HCT116 (cell line): ENCODE measurements at regions not wholly inside any gene's neighbourhood (a gene's known extent, or its start where the extent isn't known, plus 50 kb on each side); places are given as distances from the start of the nearest gene placed in this dataset.

Experiments
- ATAC-seq: fragments of 200-7000 bp; cut with Tn5 transposase; 2 replicates; pipeline ENCODE4 v1.9.1; 2020; ENCODE audit warnings: mild to moderate bottlenecking, moderate library complexity
- BruUV-seq: library from RNA; stranded (reverse); fragments of 400-500 nt; replicated peaks from 2 replicates; lab custom pipeline; 2021; lab: Mats Ljungman, UMichigan
- CTCF ChIA-PET: fragments of 300-600 bp; sonication (Branson Sonifier 250); formaldehyde crosslinking; loops from one replicate; lab custom pipeline; 2021; ENCODE audit warnings: antibody characterized with exemption; lab: Charles Lee
- POLR2A ChIA-PET: fragments of 300-600, 350-600 bp; sonication (Branson Sonifier 250); formaldehyde crosslinking; loops from one replicate; lab custom pipeline; 2021; ENCODE audit warnings: antibody characterized with exemption; lab: Charles Lee
- RAD21 ChIA-PET, 2 experiments: fragments of 300-600 bp; sonication (Branson Sonifier 250); formaldehyde crosslinking; loops; one replicate each; lab custom pipeline; 2023; ENCODE audit warnings: low total read pairs in 2 of 2; ENCODE audit not compliant: uncharacterized antibody in 2 of 2, unreplicated experiment in 2 of 2, low non-redundant PET in 1 of 2; lab: Charles Lee
- DNase-seq: peaks from one replicate; pipeline ENCODE4 v3.0.0-alpha.2; 2010; ENCODE audit warnings: low read depth, low spot score
- H2AFZ ChIP-seq: fragments of 200-600 bp; shearing (Covaris generic), sonication (generic); 2 replicates; pipeline ENCODE4 v1.6.1; 2017; ENCODE audit warnings: low read depth, mixed run types, mixed read lengths, antibody characterized with exemption, low read length; ENCODE audit not compliant: poor library complexity, severe bottlenecking
- H3K27ac ChIP-seq: 2 replicates; pipeline ENCODE4 v1.5.1; 2012; ENCODE audit warnings: low read depth, low read length
- H3K27me3 ChIP-seq: fragments of 200-600 bp; sonication (generic); 2 replicates; pipeline ENCODE4 v1.6.1; 2016; ENCODE audit warnings: mixed run types, low read length, mixed read lengths; ENCODE audit not compliant: insufficient read depth
- H3K36me3 ChIP-seq, 2 experiments: fragments of 200-500 bp in 1 of 2; fragments of 200-600 bp in 1 of 2; sonication (Bioruptor generic) in 1 of 2; sonication (generic) in 1 of 2; 2 replicates each; pipeline versions ENCODE4 v1.5.1 to v1.6.1; 2014 to 2016; ENCODE audit warnings: low read length in 2 of 2, inconsistent platforms in 1 of 2, mixed read lengths in 1 of 2, mixed run types in 1 of 2; ENCODE audit not compliant: insufficient read depth in 2 of 2, control insufficient read depth in 1 of 2
- H3K4me1 ChIP-seq, 2 experiments: fragments of 200-600 bp in 1 of 2; sonication (generic) in 1 of 2; 2 replicates each; pipeline versions ENCODE4 v1.5.1 to v1.6.1; 2012 to 2017; ENCODE audit warnings: low read length in 2 of 2, inconsistent platforms in 1 of 2, mild to moderate bottlenecking in 1 of 2, mixed read lengths in 1 of 2, mixed run types in 1 of 2, moderate library complexity in 1 of 2; ENCODE audit not compliant: insufficient read depth in 2 of 2, control insufficient read depth in 1 of 2
- H3K4me2 ChIP-seq: fragments of 200-600 bp; sonication (generic); 2 replicates; pipeline ENCODE4 v1.6.1; 2017; ENCODE audit warnings: mixed run types, low read length, mixed read lengths
- H3K4me3 ChIP-seq, 2 experiments: fragments of 200-600 bp in 1 of 2; sonication (generic) in 1 of 2; replicated peaks in 1 of 2; 2 replicates each; pipeline ENCODE4 v1.5.1; 2011 to 2016; ENCODE audit warnings: low read length in 2 of 2, control low read depth in 1 of 2, low read depth in 1 of 2, mild to moderate bottlenecking in 1 of 2, mixed read lengths in 1 of 2, mixed run types in 1 of 2
- H3K79me2 ChIP-seq: fragments of 200-600 bp; sonication (generic); 2 replicates; pipeline ENCODE4 v1.6.1; 2017; ENCODE audit warnings: mild to moderate bottlenecking, mixed run types, low read length, moderate library complexity, mixed read lengths; ENCODE audit not compliant: insufficient read depth
- H3K9ac ChIP-seq: fragments of 200-600 bp; sonication (generic); 2 replicates; pipeline ENCODE4 v1.6.1; 2016; ENCODE audit warnings: low read length, mixed read lengths
- H3K9me2 ChIP-seq: fragments of 200-600 bp; sonication (generic), shearing (Covaris generic); 2 replicates; pipeline ENCODE4 v1.6.1; 2017; ENCODE audit warnings: mixed run types, mild to moderate bottlenecking, moderate library complexity; ENCODE audit not compliant: insufficient read depth
- H3K9me3 ChIP-seq, 2 experiments: fragments of 200-500 bp in 1 of 2; fragments of 200-600 bp in 1 of 2; sonication (Bioruptor generic) in 1 of 2; sonication (generic) in 1 of 2; 2 replicates each; pipeline ENCODE4 v1.6.1; 2014 to 2017; ENCODE audit warnings: low read length in 2 of 2, mixed read lengths in 2 of 2, inconsistent platforms in 1 of 2, low read depth in 1 of 2, mild to moderate bottlenecking in 1 of 2, mixed run types in 1 of 2, moderate library complexity in 1 of 2; ENCODE audit not compliant: control insufficient read depth in 1 of 2, insufficient read depth in 1 of 2
- H4K20me1 ChIP-seq: fragments of 200-600 bp; sonication (generic), shearing (Covaris generic); 2 replicates; pipeline ENCODE4 v1.6.1; 2017; ENCODE audit warnings: mixed run types, mild to moderate bottlenecking, moderate library complexity; ENCODE audit not compliant: insufficient read depth
- CBX3 ChIP-seq: IDR thresholded peaks from 2 replicates; pipeline ENCODE4 v1.6.1; 2012; ENCODE audit warnings: low read depth
- EZH2phosphoT487 ChIP-seq: fragments of 200-600 bp; IDR thresholded peaks from 2 replicates; pipeline ENCODE4 v1.6.1; 2018; ENCODE audit warnings: antibody characterized with exemption, borderline replicate concordance
- SP1 ChIP-seq: IDR thresholded peaks from 2 replicates; pipeline ENCODE4 v1.6.1; 2012; ENCODE audit warnings: low read depth
- ZBTB33 ChIP-seq: IDR thresholded peaks from 2 replicates; pipeline ENCODE4 v1.6.1; 2011; ENCODE audit warnings: mild to moderate bottlenecking, low read length, moderate library complexity; ENCODE audit not compliant: insufficient replicate concordance; ENCODE audit errors: extremely low read depth
- ZFX ChIP-seq: fragments of 450-650 bp; IDR thresholded peaks from 2 replicates; pipeline ENCODE4 v1.6.1; 2017
- ZNF274 ChIP-seq: fragments of 200-500 bp; sonication (Bioruptor generic); IDR thresholded peaks from 2 replicates; pipeline ENCODE4 v1.6.1; 2014; ENCODE audit warnings: mild to moderate bottlenecking, low read depth, low read length, inconsistent platforms
- intact Hi-C: fragments of 100-400 bp; cut with micrococcal nuclease; formaldehyde crosslinking; loops from 2 replicates; pipeline ENCODE4 v1.10.0; 2022

GRCh38 chr10:111439034-111439842 is 362.4 kb downstream of the ADRA2A start:
- ChIA-PET CTCF (no interaction called here), RAD21 (no interaction called here), POLR2A (no interaction called here)
- peaks cover 6% of the 10 kb centered on the region; the same call in 1 of the 2 replicates for H3K27me3 ChIP-seq
- no peak overlapping the region for H2AFZ ChIP-seq
- H3K9me3 ChIP-seq = no peaks in the 10 kb centered on the region
- no peaks in the 10 kb centered on the region for H3K36me3 ChIP-seq
- intact Hi-C loops = no loop called here
- no peak overlapping the region for H3K9ac ChIP-seq
- DNase-seq (no peak), ATAC-seq (no peak)
- no peaks in the 10 kb centered on the region for H3K9me2 ChIP-seq
- no peak overlapping the region for H3K4me3 ChIP-seq
- H3K4me1 ChIP-seq = no peaks in the 10 kb centered on the region
- no peak overlapping the region for H3K27ac ChIP-seq
- no TSS peak for BruUV-seq
- TF ChIP-seq CBX3 (no peak), ZBTB33 (no peak), SP1 (no peak)
- no peaks in the 10 kb centered on the region for H3K79me2 ChIP-seq
- no peak overlapping the region for H3K4me2 ChIP-seq
- no peaks in the 10 kb centered on the region for H4K20me1 ChIP-seq

GRCh38 chr10:111440501-111440900 is 363.7 kb downstream of the ADRA2A start:
- Histone ChIP-seq H3K79me2 (no peaks in the 10 kb centered on the region), H3K4me1 (no peaks in the 10 kb centered on the region), H3K4me2 (no peak overlapping the region), H3K27ac (no peak overlapping the region), H3K9ac (no peak overlapping the region), H4K20me1 (no peaks in the 10 kb centered on the region), H3K9me3 (no peaks in the 10 kb centered on the region), H3K9me2 (no peaks in the 10 kb centered on the region), H3K27me3 (peaks cover 6% of the 10 kb centered on the region; the same call in 1 of the 2 replicates), H3K36me3 (no peaks in the 10 kb centered on the region), H3K4me3 (no peak overlapping the region), H2AFZ (no peak overlapping the region)
- no TSS peak for BruUV-seq
- TF ChIP-seq ZFX = no peak
- TF ChIP-seq ZNF274 = no peak
- no peak for TF ChIP-seq EZH2phosphoT487
- POLR2A ChIA-PET = no interaction called here
- RAD21 ChIA-PET = no interaction called here
- intact Hi-C loops = no loop called here
- no peak for ATAC-seq
- DNase-seq = no peak
- CTCF ChIA-PET = no interaction called here
